Loucy (cell line): ENCODE measurements at regions not wholly inside any gene's neighbourhood (a gene's known extent, or its start where the extent isn't known, plus 50 kb on each side); places are given as distances from the start of the nearest gene placed in this dataset.

Experiments used
- H2AFZ ChIP-seq: fragments of 200-600 bp; sonication (generic); 2 replicates; pipeline ENCODE4 v1.6.0; 2016; ENCODE audit warnings: antibody characterized with exemption, mild to moderate bottlenecking, low read length, moderate library complexity
- H3F3A ChIP-seq: fragments of 200-600 bp; 2 replicates; pipeline ENCODE4 v1.6.0; 2016; ENCODE audit warnings: antibody characterized with exemption, low read depth, mild to moderate bottlenecking
- H3K27me3 ChIP-seq: fragments of 200-600 bp; sonication (generic); 2 replicates; pipeline ENCODE4 v1.6.1; 2014; ENCODE audit warnings: low read length, mild to moderate bottlenecking; ENCODE audit not compliant: insufficient read depth, poor library complexity, severe bottlenecking
- H3K36me3 ChIP-seq: fragments of 200-600 bp; sonication (generic); 2 replicates; pipeline ENCODE4 v1.6.1; 2016; ENCODE audit warnings: low read length; ENCODE audit not compliant: insufficient read depth
- H3K4me1 ChIP-seq: fragments of 200-600 bp; sonication (generic); 2 replicates; pipeline ENCODE4 v1.5.1; 2014; ENCODE audit warnings: low read length, mild to moderate bottlenecking; ENCODE audit not compliant: insufficient read depth, poor library complexity, severe bottlenecking
- H3K4me2 ChIP-seq: fragments of 200-600 bp; sonication (generic); 2 replicates; pipeline ENCODE4 v1.6.0; 2014; ENCODE audit warnings: antibody characterized with exemption, low read length, low read depth, mild to moderate bottlenecking; ENCODE audit not compliant: poor library complexity, severe bottlenecking
- H3K4me3 ChIP-seq: fragments of 200-600 bp; sonication (generic); 2 replicates; pipeline ENCODE4 v1.5.1; 2014; ENCODE audit warnings: low read length, mild to moderate bottlenecking, mixed read lengths; ENCODE audit not compliant: poor library complexity, severe bottlenecking
- H3K79me2 ChIP-seq: fragments of 200-600 bp; sonication (generic); 2 replicates; pipeline ENCODE4 v1.6.1; 2014; ENCODE audit warnings: low read length; ENCODE audit not compliant: insufficient read depth
- H3K9ac ChIP-seq: fragments of 200-600 bp; sonication (generic); 2 replicates; pipeline ENCODE4 v1.6.0; 2014; ENCODE audit warnings: mild to moderate bottlenecking, low read depth, low read length, moderate library complexity; ENCODE audit not compliant: poor library complexity, severe bottlenecking
- H3K9me2 ChIP-seq: fragments of 200-600 bp; sonication (generic); replicated peaks from 2 replicates; pipeline ENCODE4 v1.6.1; 2016; ENCODE audit warnings: low read depth, low read length, mixed read lengths
- H3K9me3 ChIP-seq: fragments of 200-600 bp; sonication (generic); 2 replicates; pipeline ENCODE4 v1.6.1; 2014; ENCODE audit warnings: mild to moderate bottlenecking, antibody characterized with exemption, low read length, low read depth; ENCODE audit not compliant: insufficient read depth
- H4K20me1 ChIP-seq: fragments of 200-600 bp; sonication (generic); 2 replicates; pipeline ENCODE4 v1.6.0; 2014; ENCODE audit warnings: antibody characterized with exemption, low read length, mild to moderate bottlenecking; ENCODE audit not compliant: insufficient read depth, poor library complexity, severe bottlenecking
- CTCF ChIP-seq: fragments of 200-600 bp; sonication (generic); conservative IDR thresholded peaks from 2 replicates; pipeline ENCODE4 v1.5.1; 2014; ENCODE audit warnings: mild to moderate bottlenecking, antibody characterized with exemption, low read length
- EZH2phosphoT487 ChIP-seq: fragments of 200-600 bp; IDR thresholded peaks from 2 replicates; pipeline ENCODE4 v1.6.1; 2018; ENCODE audit warnings: antibody characterized with exemption, mild to moderate bottlenecking, moderate library complexity, borderline replicate concordance

DNA sequence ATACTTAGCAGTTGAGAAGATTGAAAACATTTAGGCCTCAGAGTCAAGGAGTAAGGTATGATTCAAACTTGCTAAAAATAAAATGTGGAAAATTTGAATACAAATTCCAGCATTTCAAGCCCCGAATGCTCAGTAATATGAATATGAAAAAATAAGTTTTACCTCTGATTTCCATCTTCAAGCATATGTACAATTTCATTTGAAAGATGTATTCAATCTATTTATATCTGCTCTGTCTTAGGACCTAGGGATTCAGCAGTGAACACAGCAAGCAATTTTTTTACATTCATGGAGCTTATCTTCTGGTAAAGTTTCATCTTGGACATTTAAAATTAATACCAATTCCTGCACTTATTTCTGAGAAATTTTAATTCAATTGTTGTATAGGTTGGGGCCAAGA is 262.7 kb upstream of the FOXQ1 start:
- no peaks in the 10 kb centered on the region for H3K79me2 ChIP-seq
- H3K9ac ChIP-seq: no peak overlapping the region
- H3K4me1 ChIP-seq: no peaks in the 10 kb centered on the region
- H3F3A ChIP-seq: no peaks in the 10 kb centered on the region
- no peaks in the 10 kb centered on the region for H3K36me3 ChIP-seq
- H3K4me3 ChIP-seq: no peak overlapping the region
- H4K20me1 ChIP-seq: no peaks in the 10 kb centered on the region
- H3K9me2 ChIP-seq: no peaks in the 10 kb centered on the region
- no peaks in the 10 kb centered on the region for H3K27me3 ChIP-seq
- H3K4me2 ChIP-seq: no peak overlapping the region
- H3K9me3 ChIP-seq: no peaks in the 10 kb centered on the region
- TF ChIP-seq CTCF (no peak), EZH2phosphoT487 (no peak)
- H2AFZ ChIP-seq: no peak overlapping the region

GRCh38 chr6:1047981-1048541 is 263.8 kb upstream of the FOXQ1 start:
- Histone ChIP-seq H2AFZ (no peak overlapping the region), H3F3A (no peaks in the 10 kb centered on the region), H3K9me2 (no peaks in the 10 kb centered on the region), H4K20me1 (no peaks in the 10 kb centered on the region), H3K9ac (no peak overlapping the region), H3K79me2 (no peaks in the 10 kb centered on the region), H3K36me3 (no peaks in the 10 kb centered on the region), H3K9me3 (no peaks in the 10 kb centered on the region), H3K4me3 (no peak overlapping the region), H3K4me1 (no peaks in the 10 kb centered on the region), H3K27me3 (no peaks in the 10 kb centered on the region), H3K4me2 (no peak overlapping the region)
- TF ChIP-seq CTCF: no peak
- TF ChIP-seq EZH2phosphoT487: no peak

- H3K27me3 ChIP-seq: no peaks in the 10 kb centered on the region
- H3K9me2 ChIP-seq: no peaks in the 10 kb centered on the region
- H3K36me3 ChIP-seq: no peaks in the 10 kb centered on the region
- no peaks in the 10 kb centered on the region for H3F3A ChIP-seq
- no peaks in the 10 kb centered on the region for H3K9me3 ChIP-seq
- H4K20me1 ChIP-seq: no peaks in the 10 kb centered on the region
- no peaks in the 10 kb centered on the region for H3K79me2 ChIP-seq
- no peak overlapping the region for H2AFZ ChIP-seq
- H3K9ac ChIP-seq: no peak overlapping the region
- no peak overlapping the region for H3K4me3 ChIP-seq
- H3K4me2 ChIP-seq: no peak overlapping the region
- H3K4me1 ChIP-seq: no peaks in the 10 kb centered on the region
- no peak for TF ChIP-seq CTCF
- no peak for TF ChIP-seq EZH2phosphoT487
Observed at GRCh38 chr6:1045239-1045638, 266.7 kb upstream of the FOXQ1 start.
